DND-41 (cell line): ENCODE measurements at regions not wholly inside any gene's neighbourhood (a gene's known extent, or its start where the extent isn't known, plus 50 kb on each side); places are given as distances from the start of the nearest gene placed in this dataset.

ENCODE experiments used
- EZH2 ChIP-seq: IDR thresholded peaks from 3 replicates; pipeline ENCODE4 v1.6.1; 2012; ENCODE audit warnings: borderline replicate concordance, low read depth, mild to moderate bottlenecking, moderate library complexity, low read length, inconsistent platforms; ENCODE audit not compliant: severe bottlenecking
- TF ChIP-seq, protein P1 (sequence below): IDR thresholded peaks from 2 replicates; pipeline ENCODE4 v1.5.1; 2012; ENCODE audit warnings: borderline replicate concordance, low read length, moderate library complexity, mild to moderate bottlenecking; ENCODE audit not compliant: poor library complexity, severe bottlenecking; ENCODE audit errors: extremely low read depth

DNA sequence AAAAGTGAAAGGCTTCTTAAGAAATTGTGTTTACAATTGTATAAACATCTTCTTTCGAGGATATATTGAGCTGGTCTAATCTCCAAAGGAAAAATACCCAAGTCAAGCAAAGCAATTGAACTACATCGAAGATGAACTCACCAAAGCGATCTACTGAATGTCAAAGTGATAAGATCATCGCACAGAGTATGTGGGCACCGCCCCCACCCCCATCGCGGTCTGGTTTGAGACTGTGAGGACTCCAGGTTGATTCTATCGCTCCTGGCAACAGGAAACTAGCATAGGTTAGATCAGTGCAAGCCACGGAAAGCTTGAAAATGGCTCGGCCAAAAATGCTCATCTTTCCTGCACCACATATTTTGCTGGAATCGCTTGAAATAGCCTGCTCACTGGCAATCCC, 133.2 kb upstream of the RPS6KA2 start:
- TF ChIP-seq, protein P1, sequence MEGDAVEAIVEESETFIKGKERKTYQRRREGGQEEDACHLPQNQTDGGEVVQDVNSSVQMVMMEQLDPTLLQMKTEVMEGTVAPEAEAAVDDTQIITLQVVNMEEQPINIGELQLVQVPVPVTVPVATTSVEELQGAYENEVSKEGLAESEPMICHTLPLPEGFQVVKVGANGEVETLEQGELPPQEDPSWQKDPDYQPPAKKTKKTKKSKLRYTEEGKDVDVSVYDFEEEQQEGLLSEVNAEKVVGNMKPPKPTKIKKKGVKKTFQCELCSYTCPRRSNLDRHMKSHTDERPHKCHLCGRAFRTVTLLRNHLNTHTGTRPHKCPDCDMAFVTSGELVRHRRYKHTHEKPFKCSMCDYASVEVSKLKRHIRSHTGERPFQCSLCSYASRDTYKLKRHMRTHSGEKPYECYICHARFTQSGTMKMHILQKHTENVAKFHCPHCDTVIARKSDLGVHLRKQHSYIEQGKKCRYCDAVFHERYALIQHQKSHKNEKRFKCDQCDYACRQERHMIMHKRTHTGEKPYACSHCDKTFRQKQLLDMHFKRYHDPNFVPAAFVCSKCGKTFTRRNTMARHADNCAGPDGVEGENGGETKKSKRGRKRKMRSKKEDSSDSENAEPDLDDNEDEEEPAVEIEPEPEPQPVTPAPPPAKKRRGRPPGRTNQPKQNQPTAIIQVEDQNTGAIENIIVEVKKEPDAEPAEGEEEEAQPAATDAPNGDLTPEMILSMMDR, result no peak
- TF ChIP-seq EZH2, result no peak
